ACC112 (cell line): ENCODE measurements at regions not wholly inside any gene's neighbourhood (a gene's known extent, or its start where the extent isn't known, plus 50 kb on each side); places are given as distances from the start of the nearest gene placed in this dataset.
"Not testable (repeated sequence)": the region's sequence is repeated elsewhere in the genome, so short reads cannot be mapped to it uniquely, and the experiment has no call there.

Source experiments
- H2AFZ ChIP-seq: fragments of 200-600 bp; sonication (generic); one replicate; pipeline ENCODE4 v1.6.0; 2017; ENCODE audit warnings: antibody characterized with exemption, low read length; ENCODE audit not compliant: unreplicated experiment
- H3K27ac ChIP-seq: fragments of 200-600 bp; sonication (generic); 2 replicates; pipeline ENCODE4 v1.5.1; 2014; ENCODE audit warnings: low read depth, mild to moderate bottlenecking, antibody characterized with exemption, low read length, moderate library complexity
- H3K27me3 ChIP-seq: fragments of 200-600 bp; sonication (generic); 2 replicates; pipeline ENCODE4 v1.6.1; 2014; ENCODE audit warnings: mild to moderate bottlenecking, antibody characterized with exemption, low read length, moderate library complexity, mixed read lengths; ENCODE audit not compliant: insufficient read depth
- H3K36me3 ChIP-seq: fragments of 200-600 bp; sonication (generic); 2 replicates; pipeline ENCODE4 v1.6.1; 2016; ENCODE audit warnings: mild to moderate bottlenecking, antibody characterized with exemption, low read length, moderate library complexity, mixed read lengths; ENCODE audit not compliant: insufficient read depth
- H3K4me1 ChIP-seq: fragments of 200-600 bp; sonication (generic); one replicate; pipeline ENCODE4 v1.6.1; 2016; ENCODE audit warnings: low read length, mixed read lengths; ENCODE audit not compliant: insufficient read depth, unreplicated experiment, control insufficient read depth
- H3K4me3 ChIP-seq: fragments of 200-600 bp; sonication (generic); 2 replicates; pipeline ENCODE4 v1.5.1; 2014; ENCODE audit warnings: mild to moderate bottlenecking, low read depth, low read length
- H3K79me2 ChIP-seq: fragments of 200-600 bp; sonication (generic); one replicate; pipeline ENCODE4 v1.6.0; 2016; ENCODE audit warnings: low read length; ENCODE audit not compliant: control insufficient read depth, unreplicated experiment, insufficient read depth

DNA sequence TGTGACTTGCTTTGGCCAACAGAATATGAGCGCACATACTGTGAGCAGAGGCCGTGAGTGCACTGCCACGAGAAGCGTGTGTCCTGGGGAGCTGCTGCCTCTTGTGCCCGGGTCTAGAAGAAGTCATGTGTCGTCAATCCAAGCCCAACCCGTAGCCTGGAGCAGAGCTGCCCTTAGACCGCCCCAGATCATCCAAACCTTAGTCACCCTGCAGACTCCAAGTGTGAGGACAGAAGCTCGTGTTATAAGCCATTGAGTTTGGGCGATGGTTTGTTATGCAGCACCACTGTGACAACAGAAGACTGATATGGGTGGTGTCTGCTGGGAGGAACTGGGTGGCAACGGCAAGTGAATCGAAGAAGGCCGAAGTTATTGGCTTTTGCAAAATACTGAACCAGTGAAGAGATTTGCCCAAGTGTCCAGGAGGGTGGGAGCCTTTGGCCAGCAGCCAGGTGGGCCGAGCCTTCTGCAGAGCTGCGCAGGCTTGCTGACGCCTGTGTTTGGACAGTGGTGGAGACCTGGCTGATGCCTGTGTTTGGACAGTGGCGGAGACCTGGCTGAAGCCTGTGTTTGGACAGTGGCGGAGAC, 101.3 kb upstream of the SULF2 start:
- Histone ChIP-seq H3K79me2 (no peaks in the 10 kb centered on the region), H3K36me3 (no peaks in the 10 kb centered on the region), H3K4me1 (no peaks in the 10 kb centered on the region), H3K27me3 (no peaks in the 10 kb centered on the region), H3K27ac (no peak overlapping the region), H3K4me3 (no peak overlapping the region), H2AFZ (no peak overlapping the region)

DNA sequence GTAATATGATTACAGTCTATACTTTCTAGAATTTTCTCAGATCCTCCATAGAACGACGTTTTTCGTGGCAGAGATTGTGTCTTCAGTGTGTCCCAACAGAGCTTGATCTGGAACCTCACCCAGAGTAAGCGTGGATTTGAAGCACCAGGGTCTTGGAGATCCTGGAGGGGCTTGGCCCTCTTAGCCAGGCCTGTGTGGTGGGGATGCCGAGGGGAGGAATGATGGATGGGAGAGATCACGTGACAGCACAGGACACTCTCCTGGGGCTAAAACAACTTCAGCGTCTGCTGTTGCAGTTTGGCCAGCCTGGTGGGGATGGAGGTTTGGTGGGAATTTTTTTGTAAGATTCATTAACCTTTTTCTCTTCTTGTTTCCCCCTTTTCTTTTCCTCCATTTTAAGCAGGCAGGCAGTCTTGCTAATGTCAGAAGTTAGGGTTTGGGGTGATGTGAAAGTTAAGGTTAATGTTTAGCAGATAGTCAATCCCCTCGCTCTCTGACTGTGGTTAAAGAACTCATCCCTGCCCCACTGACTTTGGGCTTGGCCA, 100.7 kb upstream of the SULF2 start:
- no peaks in the 10 kb centered on the region for H3K27me3 ChIP-seq

DNA sequence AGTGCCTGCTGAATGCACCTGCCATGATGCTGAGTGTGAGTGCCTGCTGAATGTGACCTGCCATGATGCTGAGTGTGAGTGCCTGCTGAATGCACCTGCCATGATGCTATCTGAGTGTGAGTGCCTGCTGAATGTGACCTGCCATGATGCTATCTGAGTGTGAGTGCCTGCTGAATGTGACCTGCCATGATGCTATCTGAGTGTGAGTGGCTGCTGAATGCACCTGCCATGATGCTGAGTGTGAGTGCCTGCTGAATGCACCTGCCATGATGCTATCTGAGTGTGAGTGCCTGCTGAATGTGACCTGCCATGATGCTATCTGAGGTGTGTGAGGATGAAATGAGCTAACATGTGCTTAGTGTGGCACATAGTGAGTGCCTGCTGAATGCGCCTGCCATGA, 98.7 kb upstream of the SULF2 start:
- H3K27ac ChIP-seq, H3K36me3 ChIP-seq: not testable (repeated sequence)

More for the DNA sequence above, 100.7 kb upstream of the SULF2 start:
- no peaks in the 10 kb centered on the region for H3K4me1 ChIP-seq
- H3K27ac ChIP-seq: no peak overlapping the region
- H2AFZ ChIP-seq: no peak overlapping the region
- no peak overlapping the region for H3K4me3 ChIP-seq
- no peaks in the 10 kb centered on the region for H3K79me2 ChIP-seq
- no peaks in the 10 kb centered on the region for H3K36me3 ChIP-seq

DNA sequence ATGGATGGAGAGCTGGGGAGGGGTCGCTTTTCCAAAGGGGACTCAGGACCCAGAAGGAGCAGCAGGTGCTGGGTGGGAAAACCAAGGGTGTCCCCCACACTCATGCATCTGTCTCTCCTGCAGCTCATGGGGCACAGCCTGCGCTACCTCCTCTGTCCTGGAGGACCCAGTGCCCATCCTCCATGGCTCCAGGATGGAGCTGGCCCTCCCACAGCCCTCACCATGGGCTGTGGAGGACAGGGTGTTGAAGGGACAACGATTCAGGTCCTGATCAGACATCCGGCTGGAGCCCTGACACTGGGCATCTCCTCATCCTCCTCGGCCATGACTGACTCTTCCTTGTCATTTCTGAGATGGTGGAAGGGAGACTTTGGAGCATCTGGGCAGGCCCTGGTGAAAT, 97.9 kb upstream of the SULF2 start:
- Histone ChIP-seq H3K4me1 (no peaks in the 10 kb centered on the region), H3K4me3 (no peak overlapping the region), H3K36me3 (no peaks in the 10 kb centered on the region), H2AFZ (no peak overlapping the region), H3K27ac (no peak overlapping the region), H3K27me3 (no peaks in the 10 kb centered on the region), H3K79me2 (no peaks in the 10 kb centered on the region)

More for the DNA sequence above, 98.7 kb upstream of the SULF2 start:
- not testable (repeated sequence) for H3K79me2 ChIP-seq, H2AFZ ChIP-seq, H3K4me3 ChIP-seq, H3K27me3 ChIP-seq, H3K4me1 ChIP-seq

DNA sequence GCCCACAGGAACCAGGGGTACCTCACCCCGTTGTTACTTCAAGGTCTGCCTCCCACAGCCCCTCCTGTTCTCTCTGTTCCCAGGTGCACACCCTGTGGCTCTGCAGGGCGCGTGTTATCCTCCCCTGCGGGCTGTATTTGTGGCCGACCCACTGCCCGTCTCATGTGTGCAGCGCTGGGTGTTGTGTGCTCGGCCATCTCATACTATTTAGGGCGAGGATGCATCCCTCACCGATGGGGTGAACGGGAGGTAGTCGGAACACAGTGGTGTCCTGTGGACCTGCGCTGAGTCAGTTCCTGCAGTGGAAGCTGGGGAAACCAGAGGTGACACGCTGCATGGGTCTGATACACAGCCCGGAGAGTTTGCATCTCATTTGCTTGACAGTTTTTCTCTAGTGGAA, 94.5 kb upstream of the SULF2 start:
- no peak overlapping the region for H3K4me3 ChIP-seq
- no peaks in the 10 kb centered on the region for H3K79me2 ChIP-seq
- H3K27ac ChIP-seq: no peak overlapping the region
- H3K36me3 ChIP-seq: no peaks in the 10 kb centered on the region
- H3K27me3 ChIP-seq: no peaks in the 10 kb centered on the region; the same call in 1 of the 2 replicates
- H3K4me1 ChIP-seq: no peaks in the 10 kb centered on the region
- no peak overlapping the region for H2AFZ ChIP-seq

DNA sequence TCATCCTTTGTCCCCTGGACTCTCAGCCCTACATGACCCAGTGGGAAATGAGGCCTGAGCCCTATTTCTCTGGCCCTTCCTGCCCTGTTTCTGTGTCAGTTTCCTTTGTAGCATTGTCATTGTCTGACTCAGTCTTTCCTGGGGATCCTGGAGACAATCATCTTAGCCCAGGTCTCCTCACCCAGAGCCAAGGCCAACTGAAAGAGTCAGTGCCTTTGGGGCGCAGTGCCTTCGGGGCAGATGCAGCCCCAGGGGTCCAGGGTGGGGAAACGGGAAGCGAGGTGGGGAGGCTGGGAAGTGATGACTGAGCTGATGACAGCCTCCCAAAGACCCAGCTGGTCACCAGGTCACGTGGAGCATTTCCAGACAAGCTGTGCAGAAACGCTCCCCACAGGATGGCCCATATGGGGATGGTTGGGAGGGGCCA, 93.3 kb upstream of the SULF2 start:
- no peak overlapping the region for H2AFZ ChIP-seq
- no peak overlapping the region for H3K4me3 ChIP-seq
- no peaks in the 10 kb centered on the region for H3K36me3 ChIP-seq
- H3K79me2 ChIP-seq: no peaks in the 10 kb centered on the region
- H3K4me1 ChIP-seq: no peaks in the 10 kb centered on the region
- no peak overlapping the region for H3K27ac ChIP-seq
- H3K27me3 ChIP-seq: no peaks in the 10 kb centered on the region; the same call in 1 of the 2 replicates

DNA sequence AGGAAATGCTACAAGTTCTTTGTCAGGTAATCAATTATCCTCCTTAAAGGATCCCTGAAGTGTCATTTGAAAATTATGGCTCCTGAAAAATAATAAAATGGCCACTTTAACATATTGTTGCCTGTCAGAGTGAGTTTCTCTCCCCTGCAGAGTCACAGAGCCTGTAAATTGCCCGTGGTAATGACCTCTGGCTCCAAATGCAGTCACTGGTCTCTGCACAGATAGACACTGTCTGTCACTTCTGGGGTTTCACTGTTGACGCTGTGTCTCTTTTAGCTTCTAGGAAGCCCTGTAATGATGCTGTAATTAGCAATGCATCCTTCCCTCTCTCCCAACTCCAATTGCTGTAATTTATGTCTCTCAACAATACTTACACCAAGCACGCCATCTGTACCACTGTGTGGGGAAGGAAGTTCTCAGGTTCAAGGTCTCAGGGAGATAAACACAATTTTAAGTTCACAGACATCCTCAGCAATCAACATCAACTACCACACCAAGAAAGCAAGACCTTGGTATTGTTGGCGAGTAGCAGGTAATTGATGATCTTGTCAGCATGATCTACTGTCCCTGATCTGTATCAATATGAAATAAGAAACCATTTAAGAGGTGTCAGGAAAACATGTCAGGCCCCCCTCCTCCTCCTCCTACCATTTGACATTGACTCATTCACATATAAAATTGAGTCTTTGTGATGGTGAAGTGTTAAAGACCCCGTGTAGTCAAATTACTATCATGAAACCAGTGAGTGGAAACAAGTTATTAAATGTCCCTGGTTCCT, 91.2 kb upstream of the SULF2 start:
- Histone ChIP-seq H3K27me3 (no peaks in the 10 kb centered on the region; the same call in 1 of the 2 replicates), H3K79me2 (no peaks in the 10 kb centered on the region), H3K36me3 (no peaks in the 10 kb centered on the region), H3K4me3 (no peak overlapping the region), H3K27ac (no peak overlapping the region), H3K4me1 (no peaks in the 10 kb centered on the region), H2AFZ (no peak overlapping the region)

DNA sequence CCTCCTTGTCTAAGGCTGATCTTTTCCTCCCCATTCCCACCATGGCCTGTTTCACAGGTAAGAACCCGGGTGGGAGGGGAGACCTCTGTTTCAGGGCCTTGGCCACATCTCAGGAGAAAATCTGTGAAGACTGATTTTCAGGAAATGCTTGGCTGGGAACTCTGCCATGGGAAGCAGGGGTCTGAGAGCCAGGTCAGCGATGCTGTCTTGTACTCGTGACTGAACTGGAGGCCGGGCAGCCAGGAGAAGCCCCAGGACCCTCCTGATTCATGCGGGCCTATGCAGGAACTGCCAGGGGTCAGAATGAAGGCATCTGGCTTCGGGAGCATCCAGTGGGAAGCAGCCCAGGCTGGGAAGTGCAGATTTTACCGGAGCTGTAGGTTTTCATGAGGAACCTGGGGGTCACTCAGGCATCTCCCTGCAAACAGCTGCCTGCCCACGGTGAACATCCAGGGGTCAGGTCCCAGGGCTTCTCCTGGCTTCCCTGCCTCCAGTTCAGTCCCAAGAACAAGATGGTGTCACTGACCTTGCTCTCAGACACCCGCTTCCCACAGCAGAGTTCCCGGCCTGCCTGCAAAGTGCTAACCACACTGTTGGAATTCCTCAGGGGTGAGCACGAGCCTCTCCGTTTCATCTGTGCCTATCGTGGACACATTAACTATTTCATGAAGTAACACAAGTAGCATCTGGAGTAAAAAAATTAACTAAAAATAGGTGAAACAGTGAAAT, 90.2 kb upstream of the SULF2 start:
- H2AFZ ChIP-seq: no peak overlapping the region

DNA sequence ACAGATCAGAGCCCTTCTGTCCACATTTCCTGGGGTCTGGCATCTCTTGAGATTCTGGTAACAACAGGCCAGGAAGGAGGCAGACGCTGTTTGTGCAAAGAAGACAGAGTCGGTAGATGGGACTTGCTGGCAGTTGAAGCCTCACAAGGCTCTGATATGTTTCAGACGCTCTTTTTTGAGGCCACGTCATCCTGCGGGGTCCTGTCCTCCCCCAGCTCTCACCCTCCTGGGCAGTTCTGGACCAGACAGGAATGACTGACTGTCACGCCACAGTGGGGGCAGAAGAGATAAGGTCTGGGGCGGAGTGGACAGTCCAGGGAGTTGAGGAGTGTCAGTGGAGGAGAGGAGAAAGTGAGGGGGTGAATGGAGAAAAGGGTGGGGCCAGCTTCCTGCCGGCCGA, 87.1 kb upstream of the SULF2 start:
- Histone ChIP-seq H2AFZ (no peak overlapping the region), H3K27ac (no peak overlapping the region), H3K4me3 (no peak overlapping the region), H3K27me3 (peaks cover 8% of the 10 kb centered on the region), H3K36me3 (no peaks in the 10 kb centered on the region), H3K79me2 (no peaks in the 10 kb centered on the region), H3K4me1 (no peaks in the 10 kb centered on the region)

More for the DNA sequence above, 90.2 kb upstream of the SULF2 start:
- Histone ChIP-seq H3K79me2 (no peaks in the 10 kb centered on the region), H3K27ac (no peak overlapping the region), H3K4me3 (no peak overlapping the region), H3K4me1 (no peaks in the 10 kb centered on the region), H3K27me3 (no peaks in the 10 kb centered on the region; the same call in 1 of the 2 replicates), H3K36me3 (no peaks in the 10 kb centered on the region)

DNA sequence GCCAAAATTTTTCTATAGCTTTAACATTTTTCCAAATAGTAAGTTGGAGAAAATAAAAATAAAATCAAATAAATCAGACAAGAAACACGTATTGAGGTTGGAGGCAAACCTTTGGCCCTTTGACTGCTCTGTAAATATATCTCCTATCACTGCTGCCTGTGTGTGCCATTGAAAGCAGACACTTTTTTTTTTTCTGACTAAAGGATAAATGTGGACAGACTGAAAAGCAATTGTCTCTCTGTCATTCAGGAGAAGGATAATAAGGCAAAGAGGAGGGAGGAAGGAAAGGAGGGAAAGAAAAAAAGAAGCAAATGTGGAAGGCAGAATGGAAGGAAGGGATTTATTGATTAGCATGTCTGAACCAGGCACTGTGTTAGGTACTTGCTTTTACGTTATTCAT, 85.2 kb upstream of the SULF2 start:
- H3K27me3 ChIP-seq: peaks cover 17% of the 10 kb centered on the region
- H2AFZ ChIP-seq: no peak overlapping the region
- H3K36me3 ChIP-seq: no peaks in the 10 kb centered on the region
- H3K4me3 ChIP-seq: no peak overlapping the region
- no peaks in the 10 kb centered on the region for H3K79me2 ChIP-seq
- no peaks in the 10 kb centered on the region for H3K4me1 ChIP-seq
- H3K27ac ChIP-seq: no peak overlapping the region
